HG02870 (cell line): ENCODE measurements at regions not wholly inside any gene's neighbourhood (a gene's known extent, or its start where the extent isn't known, plus 50 kb on each side); places are given as distances from the start of the nearest gene placed in this dataset.

Experiments
- ATAC-seq: cut with Tn5 transposase; IDR thresholded peaks from one replicate; pipeline ENCODE4 v1.9.1; 2021; ENCODE audit warnings: mild to moderate bottlenecking, moderate library complexity; ENCODE audit not compliant: unreplicated experiment

DNA sequence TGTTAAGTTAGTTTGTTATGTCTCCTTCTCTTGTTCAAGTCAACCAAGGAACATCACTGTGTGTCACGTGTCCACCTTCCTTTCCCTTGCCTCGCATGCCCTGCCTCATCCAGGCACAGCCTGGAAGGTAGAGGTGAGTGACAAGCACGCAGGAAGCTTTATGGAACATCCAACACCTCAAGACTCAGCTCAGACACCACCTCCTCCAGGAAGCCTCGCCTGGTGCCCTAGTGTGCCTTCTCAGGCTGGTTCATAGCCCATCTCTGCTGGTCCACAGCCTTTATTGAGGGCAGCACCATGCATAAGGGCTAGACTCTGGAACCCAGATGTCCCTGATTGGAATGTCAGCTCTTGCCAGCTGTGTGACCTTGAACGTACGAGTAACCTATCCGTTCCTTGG, 224.3 kb downstream of the ANKRD60 start:
- no peak for ATAC-seq

DNA sequence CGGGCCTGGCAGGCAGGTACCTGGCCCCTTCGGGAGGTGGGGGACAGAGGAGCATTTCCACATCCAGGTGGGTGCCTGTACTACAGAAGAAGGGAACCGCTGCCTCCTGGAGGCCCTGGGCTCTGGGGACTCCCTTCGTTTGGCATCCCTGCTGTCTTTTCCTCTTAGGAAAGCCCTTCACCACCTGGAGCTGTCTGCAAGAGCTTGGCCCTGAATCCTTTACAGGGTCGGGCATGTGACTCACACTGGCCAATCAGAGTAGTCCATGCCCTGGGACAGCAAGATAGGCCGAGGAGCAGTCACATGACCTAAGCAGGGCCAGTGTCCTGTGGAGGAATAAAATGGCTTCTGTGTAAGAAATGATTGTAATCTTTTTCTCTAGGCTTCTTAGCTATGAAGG, 224.9 kb downstream of the ANKRD60 start:
- ATAC-seq, result no peak

DNA sequence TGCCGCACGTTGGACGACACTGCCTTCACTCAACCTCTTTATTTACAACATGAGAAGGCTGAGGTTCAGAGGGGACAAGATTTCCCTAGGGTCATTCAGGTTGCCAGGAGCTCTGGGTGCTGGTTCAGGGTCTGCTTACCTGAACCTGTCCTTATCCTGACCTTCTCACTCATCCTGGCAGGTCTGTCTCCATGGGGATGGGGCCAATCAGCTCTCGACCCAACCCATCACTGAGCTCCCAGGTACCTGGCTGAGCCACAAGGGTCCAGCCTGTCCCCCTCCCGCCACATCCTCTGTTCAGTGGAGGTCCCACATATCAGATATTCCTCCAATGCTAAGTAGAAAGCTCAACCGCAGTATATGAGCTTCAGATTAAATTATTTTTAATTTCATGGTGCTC, 225.6 kb downstream of the ANKRD60 start:
- no peak for ATAC-seq

DNA sequence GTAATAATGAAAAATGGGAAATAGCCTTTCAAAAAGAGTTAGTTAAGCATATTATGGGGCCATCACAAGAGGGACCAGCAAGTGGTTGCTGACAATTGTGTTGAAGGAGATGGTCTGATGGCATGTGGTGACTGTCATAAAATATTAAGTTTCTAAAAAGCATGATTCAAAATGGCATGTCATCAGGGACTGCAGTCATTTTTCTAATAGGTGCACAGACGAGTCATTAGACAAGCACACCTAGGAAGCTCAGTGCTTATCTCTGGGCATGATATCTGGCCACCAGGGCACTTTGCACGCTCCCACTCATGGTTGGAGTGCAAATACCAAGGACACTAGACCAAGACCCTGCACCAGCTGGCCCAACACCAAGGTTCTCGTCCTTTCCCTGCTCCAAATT, 226.5 kb downstream of the ANKRD60 start:
- ATAC-seq, result no peak

DNA sequence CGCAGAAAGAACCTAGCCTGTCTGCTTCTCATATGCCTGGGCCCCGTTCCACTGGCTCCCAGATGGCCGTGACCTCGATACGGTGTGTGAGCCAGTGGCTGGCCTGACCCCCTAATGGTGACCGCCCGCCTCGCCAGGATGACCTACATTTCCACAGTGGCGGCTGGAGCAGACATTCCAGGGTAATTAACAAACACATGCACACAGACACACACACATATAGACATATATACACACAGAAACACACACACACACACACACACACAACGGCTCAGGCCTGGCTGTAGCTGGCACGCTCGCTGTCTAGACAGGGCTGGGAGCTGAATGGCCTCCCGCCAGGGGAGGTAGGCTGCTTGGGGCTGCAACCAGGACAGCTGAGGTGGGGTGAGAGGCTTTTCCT, 227.1 kb downstream of the ANKRD60 start:
- no peak for ATAC-seq

DNA sequence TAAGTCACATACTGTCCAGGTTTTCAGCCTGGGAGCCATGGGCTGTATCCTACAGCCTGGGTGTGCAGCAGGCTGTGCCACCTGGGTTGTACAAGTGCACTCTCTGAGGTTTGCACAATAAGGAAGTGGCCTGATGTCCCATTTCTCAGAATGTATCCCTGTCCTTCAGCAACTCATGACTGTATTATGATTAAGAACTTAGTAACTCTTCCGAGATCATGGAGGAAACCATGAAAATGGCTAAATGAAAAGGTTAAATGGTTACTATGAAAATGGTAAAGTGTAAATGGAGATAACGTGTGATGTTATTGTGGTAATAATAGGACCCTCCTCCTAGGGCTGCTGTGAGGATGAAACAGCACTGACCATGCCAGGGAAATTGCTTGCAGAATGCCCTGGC, 227.6 kb downstream of the ANKRD60 start:
- no peak for ATAC-seq

DNA sequence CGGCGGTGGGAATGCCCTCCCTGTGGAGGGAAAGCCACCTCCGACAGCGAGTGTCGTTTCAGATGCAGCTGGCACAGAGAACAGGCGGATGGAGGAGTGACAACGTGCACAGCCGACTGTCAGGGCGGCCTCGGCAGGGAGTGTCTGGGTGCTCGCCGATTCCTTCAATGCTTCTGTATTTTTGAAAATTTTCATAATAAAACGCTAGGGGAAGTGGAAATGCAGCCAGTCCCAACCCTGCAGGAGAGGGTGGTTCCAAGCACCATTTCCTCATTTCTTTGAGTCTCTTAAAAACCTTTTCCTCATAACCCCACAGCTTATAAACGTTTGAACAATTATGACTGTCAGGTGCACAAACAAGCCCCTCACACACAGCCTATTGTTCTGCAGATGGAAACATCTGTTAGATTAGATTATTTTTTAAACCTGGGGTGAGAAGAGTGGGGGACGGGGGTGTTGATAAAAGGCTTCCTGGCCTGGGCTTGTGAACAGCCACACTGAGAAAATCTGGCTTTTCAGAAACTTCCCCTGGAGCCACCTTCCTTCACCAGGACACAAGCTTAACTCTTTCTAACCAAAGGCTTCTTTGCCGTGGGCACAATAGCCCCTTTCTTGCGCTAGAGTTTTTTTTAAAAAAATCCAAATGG, 228.9 kb downstream of the ANKRD60 start:
- no peak for ATAC-seq

DNA sequence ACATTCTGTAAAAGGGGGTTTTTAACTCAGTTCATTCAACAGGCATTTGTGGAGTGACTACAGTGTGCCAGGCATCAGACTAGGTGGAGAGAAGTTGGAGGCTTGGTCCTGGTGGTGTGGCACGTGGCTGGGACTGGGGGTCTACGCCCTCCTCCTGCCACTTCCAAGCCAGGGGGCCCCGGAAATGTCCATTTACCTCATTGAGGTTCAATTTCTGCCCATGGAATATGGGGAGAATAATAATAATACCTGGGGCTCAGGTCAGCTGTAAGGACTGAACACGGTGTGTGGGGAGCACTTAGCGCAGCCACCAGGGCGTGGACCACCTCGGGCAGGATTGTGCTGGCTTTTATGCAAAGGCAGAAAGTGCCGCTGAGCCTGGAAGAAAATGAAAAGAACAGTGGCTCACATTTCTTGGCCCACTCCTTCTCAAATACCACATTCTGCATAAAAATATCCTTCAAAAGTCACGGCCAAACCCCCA, 229.4 kb downstream of the ANKRD60 start:
- no peak for ATAC-seq

DNA sequence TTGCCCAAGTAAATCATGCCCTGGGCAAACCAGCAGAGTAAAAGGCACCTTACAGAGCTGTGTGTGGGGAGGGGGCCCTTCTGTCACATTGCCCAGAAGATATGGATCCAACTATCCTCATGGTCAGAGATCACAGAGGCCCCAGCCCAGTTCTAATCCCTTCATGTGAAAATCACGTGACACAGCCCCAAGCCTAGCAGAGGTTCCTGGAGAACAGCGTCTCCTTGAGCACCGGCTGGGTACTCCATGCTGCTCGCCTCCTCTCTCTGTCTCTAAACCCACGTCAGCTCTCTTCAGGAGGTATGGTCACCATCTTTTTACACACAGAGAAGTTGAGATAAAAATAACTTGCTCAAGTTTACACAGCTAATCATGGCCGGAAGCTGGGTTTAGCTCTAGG, 230.2 kb downstream of the ANKRD60 start:
- ATAC-seq, result no peak

DNA sequence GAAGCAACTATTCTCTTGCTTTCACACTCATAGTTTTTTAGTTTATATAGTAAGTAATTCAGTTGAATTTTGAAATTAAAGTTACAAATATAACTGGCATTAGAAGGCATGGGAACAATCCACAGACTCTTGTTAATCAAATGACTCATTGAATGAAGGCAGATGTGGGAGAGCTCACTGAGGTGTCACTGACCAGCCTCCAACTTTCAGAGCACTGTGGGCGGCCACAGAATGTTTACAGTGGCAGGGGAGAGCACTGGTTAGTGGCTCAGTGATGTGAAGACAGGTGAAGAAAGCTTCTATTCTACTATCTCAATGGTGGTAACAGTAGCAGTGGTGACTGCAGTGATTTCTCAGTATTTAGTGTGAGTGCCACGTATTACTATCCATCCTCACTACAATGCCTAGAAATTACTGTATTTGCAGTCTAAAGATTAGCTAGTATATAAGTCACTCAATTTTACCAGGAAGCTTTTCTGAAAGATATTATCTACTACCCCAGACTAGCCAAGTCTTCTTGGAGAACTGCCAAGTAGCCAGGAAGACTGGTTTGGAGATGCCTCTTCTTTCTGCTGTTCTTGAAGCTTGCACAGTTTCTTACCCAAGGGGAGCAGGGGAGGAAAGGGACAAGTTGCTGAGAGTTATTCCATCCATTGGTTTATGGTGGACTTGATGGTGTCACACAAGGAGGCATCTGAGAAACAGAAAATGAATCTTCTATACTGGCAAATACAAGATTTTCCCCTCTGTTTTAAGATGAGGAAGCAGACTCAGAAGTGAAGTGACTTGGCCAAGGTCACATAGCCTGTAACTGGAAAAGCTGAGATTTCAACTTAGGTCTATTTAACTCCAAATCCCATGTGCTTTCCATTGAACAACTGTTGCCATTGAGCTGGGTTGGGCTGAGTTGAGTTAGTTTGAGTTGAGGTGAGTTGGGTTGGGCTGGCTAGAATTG, 231.2 kb downstream of the ANKRD60 start:
- no peak for ATAC-seq

DNA sequence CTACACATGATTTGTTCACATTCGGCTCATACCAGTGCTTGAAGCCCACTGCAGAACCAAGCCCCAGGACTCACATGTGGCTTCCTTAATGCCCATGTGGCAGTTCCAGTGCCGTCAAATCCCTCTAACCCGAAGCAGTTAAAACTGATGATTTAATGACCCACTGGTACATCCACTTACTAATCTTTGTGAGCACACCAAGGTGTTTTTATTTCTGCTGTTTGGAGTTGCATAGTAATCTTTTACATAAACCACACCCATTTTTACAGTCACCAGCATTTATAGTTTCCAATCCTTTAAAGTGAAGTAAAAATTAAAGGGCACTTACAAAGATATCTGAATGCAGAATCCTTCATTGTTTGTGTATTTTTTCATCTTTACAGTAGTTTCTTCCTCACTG, 232.0 kb downstream of the ANKRD60 start:
- ATAC-seq, result no peak

DNA sequence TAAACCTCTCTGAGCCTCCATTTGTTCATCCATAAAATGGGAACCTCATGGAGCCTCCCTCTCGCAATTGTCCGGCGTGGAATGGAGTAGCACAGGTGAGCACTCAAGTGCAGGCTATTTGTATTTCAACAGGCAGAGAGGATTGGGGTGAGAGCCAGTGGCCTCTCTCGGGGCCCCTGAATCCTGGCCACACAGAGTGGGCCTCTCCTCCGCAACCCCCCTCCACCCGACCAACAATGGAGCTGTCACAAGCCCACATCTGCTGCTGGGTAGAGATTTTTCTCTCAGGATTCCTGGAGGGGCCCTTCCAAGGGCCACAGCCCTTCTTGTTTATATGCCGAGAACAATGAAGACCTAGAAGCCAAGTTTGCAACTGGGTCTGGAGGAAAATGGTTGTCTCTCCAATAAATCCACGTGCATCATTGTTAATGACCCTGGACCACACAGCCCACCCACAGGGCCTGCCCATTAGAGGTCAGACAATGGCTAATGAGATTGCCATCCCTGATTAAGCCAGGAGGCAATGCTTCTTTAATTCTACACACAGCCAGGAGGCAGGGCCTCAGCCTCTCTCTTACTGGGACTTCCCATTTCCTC, 233.0 kb downstream of the ANKRD60 start:
- no peak for ATAC-seq

DNA sequence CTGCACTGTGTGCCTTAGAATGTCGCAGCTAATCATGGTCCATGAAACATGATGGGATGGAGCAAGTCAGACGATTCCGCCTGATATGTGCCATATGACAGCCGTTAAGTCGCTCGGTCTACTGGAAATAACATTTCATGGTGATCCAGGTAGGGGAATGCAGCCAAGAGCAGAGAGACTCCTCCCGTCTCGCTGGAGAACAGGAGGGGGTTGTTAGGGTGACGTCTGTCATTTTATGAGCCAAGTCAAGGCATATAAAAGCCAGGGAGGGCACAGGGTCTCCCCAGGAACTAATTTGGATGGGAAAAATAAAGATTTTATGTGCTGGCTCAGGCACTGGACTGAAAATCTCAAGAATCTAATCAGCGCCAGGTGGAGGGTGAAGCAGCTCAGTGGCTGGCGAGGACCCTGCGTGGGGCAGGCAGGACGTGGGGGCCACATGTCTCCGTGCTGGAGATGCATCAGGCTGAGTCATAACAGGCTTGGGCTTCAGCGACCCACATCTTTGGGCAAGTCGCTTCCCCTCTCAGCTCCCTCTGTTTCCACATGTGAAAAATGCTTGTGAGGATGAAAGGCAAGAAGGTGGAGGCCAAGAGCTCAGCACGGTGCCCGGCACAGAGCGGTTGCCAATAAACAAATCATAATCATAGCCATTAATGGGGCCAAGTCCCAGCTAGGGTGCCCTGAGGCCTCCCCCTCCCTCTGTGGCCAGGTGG, 234.6 kb downstream of the ANKRD60 start:
- ATAC-seq, result no peak

DNA sequence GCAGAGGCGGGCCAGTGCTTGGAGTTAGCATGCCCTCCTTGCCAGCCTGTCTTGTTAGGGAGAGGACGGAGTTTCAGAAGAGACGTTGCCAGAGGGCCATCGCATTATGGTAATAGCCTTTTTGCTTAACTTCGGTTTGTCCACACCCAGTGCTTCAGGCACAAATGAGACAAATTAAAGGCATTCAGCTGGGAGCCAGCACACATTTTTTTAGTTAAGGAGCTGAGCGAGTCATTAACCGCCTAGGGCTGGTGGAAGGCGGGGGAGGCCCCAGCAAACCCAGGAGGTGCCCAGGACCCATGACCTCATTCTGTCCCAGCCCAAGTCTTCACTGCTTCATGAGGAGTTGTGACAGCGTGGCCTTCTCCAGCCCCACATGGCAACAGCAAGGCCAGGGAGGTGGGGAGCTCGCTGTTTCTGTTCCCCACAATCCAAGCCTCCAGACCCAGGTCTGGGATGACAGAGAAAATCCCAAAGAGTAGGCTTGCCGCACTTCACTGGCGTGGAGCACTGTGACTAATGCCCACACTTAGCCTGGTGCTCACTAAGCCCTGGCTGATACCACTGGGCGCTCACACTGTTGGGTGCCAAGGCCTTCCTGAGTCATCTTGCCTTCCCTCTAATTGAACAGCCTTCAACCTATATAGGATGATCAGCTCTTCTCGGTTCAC, 237.1 kb downstream of the ANKRD60 start:
- ATAC-seq, result no peak

DNA sequence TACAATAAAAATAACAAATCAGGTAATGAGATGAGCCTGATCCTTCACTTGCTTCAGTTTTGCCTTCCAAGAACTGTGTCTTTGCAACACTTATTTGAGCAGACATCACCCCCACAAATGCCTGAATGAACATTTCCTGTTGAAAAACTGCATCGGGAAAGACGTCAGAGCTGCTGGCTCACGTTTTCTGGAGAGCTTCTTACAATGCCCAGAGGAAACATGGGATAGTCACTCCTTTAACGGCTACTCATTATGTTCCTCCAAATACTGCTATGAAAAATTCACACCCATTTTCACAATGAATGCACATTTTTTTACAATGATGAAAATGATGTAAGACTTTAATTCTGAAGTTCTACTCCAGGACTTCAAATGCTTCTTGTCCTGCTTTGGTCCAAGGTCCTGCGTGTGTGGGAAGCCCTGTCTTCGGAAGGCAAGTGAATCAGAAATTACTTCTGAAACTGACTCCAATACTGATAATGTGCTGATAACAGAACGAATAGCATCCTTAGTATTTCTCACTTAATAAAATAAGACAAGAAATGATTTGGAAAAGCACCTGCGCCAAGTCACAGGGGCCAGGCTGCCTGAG, 238.0 kb downstream of the ANKRD60 start:
- ATAC-seq, result no peak

DNA sequence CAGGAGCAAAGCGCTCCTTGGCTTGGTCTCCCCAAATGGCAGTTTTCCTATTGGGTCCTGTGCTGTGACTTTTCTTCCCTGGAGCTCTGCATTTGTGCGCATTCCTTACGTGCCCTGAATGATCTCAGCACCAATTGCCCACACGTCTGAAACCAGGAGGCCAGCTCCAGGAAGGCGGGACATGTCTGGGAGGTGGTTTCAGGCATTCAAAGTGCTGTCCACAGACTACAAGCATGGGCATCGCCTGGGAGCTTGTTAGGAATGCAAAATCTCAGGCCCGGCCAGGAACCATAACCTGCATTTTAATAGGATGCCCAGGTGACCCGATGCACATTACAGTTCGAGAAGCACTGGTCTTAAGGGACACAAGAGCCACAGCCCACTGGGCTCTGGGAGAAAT, 239.6 kb downstream of the ANKRD60 start:
- no peak for ATAC-seq

DNA sequence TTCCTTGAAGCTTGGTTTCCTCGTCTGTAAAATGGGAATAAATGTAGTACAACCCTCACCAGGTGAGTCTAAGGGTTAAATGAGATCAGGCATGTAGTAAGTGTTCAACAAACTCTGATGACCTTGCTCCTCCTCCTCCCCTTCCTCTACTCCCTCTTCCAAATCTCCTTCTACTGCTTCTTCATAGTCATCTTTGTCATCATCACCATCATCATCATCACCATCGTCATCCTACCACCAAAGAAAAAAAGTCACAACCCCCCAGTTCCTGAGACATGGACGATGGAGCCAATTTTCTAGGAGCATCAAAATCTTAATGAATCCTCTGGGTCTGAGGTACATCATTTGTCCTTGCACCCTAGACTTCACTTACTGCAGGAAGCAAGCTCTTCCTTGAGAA, 240.0 kb downstream of the ANKRD60 start:
- no peak for ATAC-seq

DNA sequence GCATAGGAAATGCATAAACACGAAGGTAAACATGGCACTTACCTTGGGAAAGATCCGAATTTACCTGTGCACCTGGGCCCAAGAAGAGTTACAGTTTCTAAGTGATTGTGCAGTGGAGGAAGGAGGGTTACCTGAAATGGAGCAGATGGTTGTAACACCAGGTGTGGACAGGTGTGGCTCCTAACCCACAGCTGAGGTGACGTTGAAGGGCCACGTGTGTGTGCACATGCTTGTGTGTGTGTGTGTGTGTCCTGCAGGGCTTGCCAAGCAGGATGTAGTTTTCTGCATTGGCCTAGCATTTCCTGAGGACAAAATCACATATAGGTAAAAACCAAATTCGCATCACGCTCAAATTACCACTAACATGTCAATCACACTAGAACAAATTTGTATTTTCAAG, 240.8 kb downstream of the ANKRD60 start:
- no peak for ATAC-seq

DNA sequence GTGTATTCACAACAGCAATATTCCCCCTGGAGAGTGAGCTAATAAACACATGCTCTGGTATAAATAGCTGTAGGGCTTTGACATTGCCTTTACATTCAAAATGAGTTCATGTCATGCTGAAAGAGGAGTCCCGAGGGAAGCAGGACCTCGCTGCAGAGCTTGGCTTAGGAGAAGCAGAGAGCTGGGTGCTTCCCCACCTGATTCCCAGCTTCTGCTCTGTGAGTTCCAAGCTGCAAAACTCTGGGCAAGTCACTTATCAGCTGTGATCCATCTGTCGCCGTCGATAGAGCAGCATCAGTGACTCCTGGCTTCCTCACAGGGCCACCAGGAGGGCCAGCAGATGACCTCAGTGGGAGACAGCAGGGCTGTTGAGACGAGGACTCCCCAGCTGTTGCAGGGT, 241.8 kb downstream of the ANKRD60 start:
- no peak for ATAC-seq

DNA sequence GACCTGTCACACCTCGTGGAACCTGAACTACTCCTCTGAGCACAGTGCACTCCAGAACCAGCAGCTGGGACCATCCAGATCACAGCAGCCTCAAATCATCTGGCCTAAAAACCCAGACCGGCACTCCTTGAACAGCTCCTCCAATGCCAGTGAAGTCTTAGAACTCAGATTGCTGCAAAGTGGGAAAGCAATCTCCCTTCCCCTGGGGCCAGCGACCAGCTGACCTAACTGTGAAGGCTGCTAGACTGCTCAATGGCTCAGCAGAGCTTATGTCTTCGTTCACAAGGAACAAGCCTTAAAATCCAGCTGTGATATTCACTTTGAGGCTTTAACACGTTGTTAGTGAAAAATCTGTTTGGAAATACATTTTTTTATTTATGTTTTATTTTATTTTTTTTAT, 243.2 kb downstream of the ANKRD60 start:
- no peak for ATAC-seq
